AG04450 (cell line): ENCODE measurements at regions not wholly inside any gene's neighbourhood (a gene's known extent, or its start where the extent isn't known, plus 50 kb on each side); places are given as distances from the start of the nearest gene placed in this dataset.

Source experiments
- CTCF ChIA-PET: fragments of 300-600, 350-600 bp; formaldehyde crosslinking; extraction: SDS; loops from one replicate; lab custom pipeline; 2022; ENCODE audit warnings: antibody characterized with exemption, inconsistent platforms; lab: Charles Lee
- POLR2A ChIA-PET: fragments of 350-600 bp; formaldehyde crosslinking; extraction: SDS; loops from one replicate; lab custom pipeline; 2021; ENCODE audit warnings: antibody characterized with exemption, inconsistent platforms; lab: Yijun Ruan, JAX
- DNase-seq: peaks from one replicate; pipeline ENCODE4 v3.0.0-alpha.2; 2011; ENCODE audit warnings: low read depth, low spot score
- H3K27ac ChIP-seq: one replicate; pipeline ENCODE4 v1.5.1; 2012; ENCODE audit warnings: low read depth, low read length, control low read depth
- H3K27me3 ChIP-seq: one replicate; pipeline ENCODE4 v1.6.0; 2012; ENCODE audit warnings: low read length; ENCODE audit not compliant: control insufficient read depth, insufficient read depth
- H3K4me3 ChIP-seq: 2 replicates; pipeline ENCODE4 v1.5.1; 2011; ENCODE audit warnings: mild to moderate bottlenecking, low read depth, low read length, control low read depth
- H3K9me3 ChIP-seq: 2 replicates; pipeline ENCODE4 v1.5.1; 2012; ENCODE audit warnings: low read length; ENCODE audit not compliant: control insufficient read depth, insufficient read depth
- TF ChIP-seq, protein P1 (sequence below): IDR thresholded peaks from 2 replicates; pipeline ENCODE4 v1.5.1; 2011; ENCODE audit warnings: low read depth, low read length, control low read depth, inconsistent platforms

DNA sequence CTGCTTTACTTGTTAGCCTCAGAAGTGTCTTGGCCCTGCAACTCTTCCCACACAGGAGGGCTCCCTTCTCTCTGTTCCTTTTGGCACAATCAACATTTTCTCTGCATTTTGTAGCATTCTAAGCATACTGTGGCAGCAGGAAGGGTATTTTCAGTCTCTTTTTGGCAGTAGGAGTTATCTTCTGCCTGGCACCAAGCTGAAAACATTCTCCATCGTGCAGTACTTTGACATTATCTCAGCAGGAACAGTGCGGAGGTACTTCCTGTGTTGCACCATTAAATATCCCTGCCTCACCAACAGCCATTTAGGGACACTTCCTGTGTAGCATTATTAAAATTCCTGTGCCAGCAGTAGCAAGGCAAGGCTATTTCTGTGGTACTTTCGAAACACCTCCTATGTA lies 233.2 kb upstream of the SEMA6D start:
- no peak overlapping the region for H3K4me3 ChIP-seq
- DNase-seq: no peak
- POLR2A ChIA-PET: no interaction called here
- CTCF ChIA-PET: no interaction called here
- H3K9me3 ChIP-seq: no peaks in the 10 kb centered on the region
- TF ChIP-seq, protein P1, sequence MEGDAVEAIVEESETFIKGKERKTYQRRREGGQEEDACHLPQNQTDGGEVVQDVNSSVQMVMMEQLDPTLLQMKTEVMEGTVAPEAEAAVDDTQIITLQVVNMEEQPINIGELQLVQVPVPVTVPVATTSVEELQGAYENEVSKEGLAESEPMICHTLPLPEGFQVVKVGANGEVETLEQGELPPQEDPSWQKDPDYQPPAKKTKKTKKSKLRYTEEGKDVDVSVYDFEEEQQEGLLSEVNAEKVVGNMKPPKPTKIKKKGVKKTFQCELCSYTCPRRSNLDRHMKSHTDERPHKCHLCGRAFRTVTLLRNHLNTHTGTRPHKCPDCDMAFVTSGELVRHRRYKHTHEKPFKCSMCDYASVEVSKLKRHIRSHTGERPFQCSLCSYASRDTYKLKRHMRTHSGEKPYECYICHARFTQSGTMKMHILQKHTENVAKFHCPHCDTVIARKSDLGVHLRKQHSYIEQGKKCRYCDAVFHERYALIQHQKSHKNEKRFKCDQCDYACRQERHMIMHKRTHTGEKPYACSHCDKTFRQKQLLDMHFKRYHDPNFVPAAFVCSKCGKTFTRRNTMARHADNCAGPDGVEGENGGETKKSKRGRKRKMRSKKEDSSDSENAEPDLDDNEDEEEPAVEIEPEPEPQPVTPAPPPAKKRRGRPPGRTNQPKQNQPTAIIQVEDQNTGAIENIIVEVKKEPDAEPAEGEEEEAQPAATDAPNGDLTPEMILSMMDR: no peak
- H3K27me3 ChIP-seq: no peaks in the 10 kb centered on the region
- no peak overlapping the region for H3K27ac ChIP-seq

GRCh38 chr15:47484997-47485396 lies 232.3 kb upstream of the SEMA6D start:
- Histone ChIP-seq H3K4me3 (no peak overlapping the region), H3K27me3 (no peaks in the 10 kb centered on the region), H3K9me3 (no peaks in the 10 kb centered on the region), H3K27ac (no peak overlapping the region)
- ChIA-PET CTCF (no interaction called here), POLR2A (no interaction called here)
- TF ChIP-seq, protein P1: no peak
- DNase-seq: no peak

DNA sequence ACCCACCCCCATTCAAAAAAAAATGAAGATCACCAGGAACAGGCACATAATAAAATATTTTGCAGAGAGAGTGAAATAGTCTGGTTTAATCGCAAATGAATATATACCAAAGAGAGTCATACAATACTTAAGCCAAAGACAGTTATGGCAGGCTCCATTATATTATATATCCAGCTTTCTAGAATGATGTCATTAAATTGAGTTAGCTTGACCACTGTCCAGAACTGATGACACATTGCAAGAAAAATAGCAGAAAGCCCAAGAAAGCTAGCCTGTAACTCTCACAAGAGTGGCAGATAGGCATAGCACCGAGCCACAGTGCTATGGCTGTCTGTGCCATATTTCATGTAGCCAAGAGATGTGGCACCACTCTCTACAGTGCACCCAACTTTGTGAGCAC lies 231.9 kb upstream of the SEMA6D start:
- Histone ChIP-seq H3K27ac (no peak overlapping the region), H3K9me3 (no peaks in the 10 kb centered on the region), H3K4me3 (no peak overlapping the region), H3K27me3 (no peaks in the 10 kb centered on the region)
- TF ChIP-seq, protein P1: no peak
- CTCF ChIA-PET: interaction anchor here (1.4 kb wide), 1 partner anchor 14 kb away, joined by 6 read pairs; no protein-coding TSS in a partner anchor
- DNase-seq: no peak
- POLR2A ChIA-PET: no interaction called here

DNA sequence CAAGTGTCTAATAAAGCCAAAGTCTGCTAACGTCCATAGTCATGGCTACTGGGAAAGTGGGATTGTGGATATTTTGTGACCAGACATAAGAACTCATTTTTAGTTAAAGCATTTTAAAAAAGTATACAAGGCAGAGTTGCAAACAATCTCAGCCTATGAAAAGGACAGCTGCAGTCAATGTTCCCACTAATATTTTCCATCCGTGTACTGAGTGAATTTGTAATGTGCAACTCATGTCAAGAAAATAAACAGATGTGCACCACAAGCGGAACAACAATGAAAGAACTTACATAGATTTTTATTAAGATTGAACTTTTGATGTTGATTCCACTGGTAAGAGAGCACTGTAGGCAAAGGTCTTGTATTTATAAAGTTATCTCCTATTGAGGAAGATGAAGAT lies 231.3 kb upstream of the SEMA6D start:
- DNase-seq: no peak
- TF ChIP-seq, protein P1: no peak
- CTCF ChIA-PET: interaction anchor here (1.4 kb wide), 1 partner anchor 14 kb away, joined by 6 read pairs; no protein-coding TSS in a partner anchor
- Histone ChIP-seq H3K9me3 (no peaks in the 10 kb centered on the region), H3K27me3 (no peaks in the 10 kb centered on the region), H3K27ac (no peak overlapping the region), H3K4me3 (no peak overlapping the region)
- POLR2A ChIA-PET: no interaction called here

- ChIA-PET POLR2A (no interaction called here), CTCF (interaction anchor here (0.9 to 1.2 kb wide), 3 partner anchors 9 to 296 kb away, joined by 3 to 5 read pairs (median 3); no protein-coding TSS in a partner anchor)
- H3K27ac ChIP-seq: no peak overlapping the region
- DNase-seq: no peak
- no peak overlapping the region for H3K4me3 ChIP-seq
- TF ChIP-seq, protein P1: no peak
- no peaks in the 10 kb centered on the region for H3K27me3 ChIP-seq
- H3K9me3 ChIP-seq: no peaks in the 10 kb centered on the region
These were observed 225.1 kb upstream of the SEMA6D start for GRCh38 chr15:47492195-47492594.
